ENCODE measurements at regions not wholly inside any gene's neighbourhood (a gene's known extent, or its start where the extent isn't known, plus 50 kb on each side); places are given as distances from the start of the nearest gene placed in this dataset.

- intact Hi-C loops (cut with micrococcal nuclease) (no loop called here), dilution Hi-C loops (cut with HindIII; ENCODE audit: low sequenced_read_pairs, unreplicated experiment) (no loop called here), in situ Hi-C loops (cut with MboI; ENCODE audit: low sequenced_read_pairs) (no loop called here)
- H3K18ac ChIP-seq (ENCODE audit: low read depth, low read length), result no peak overlapping the region
- H4K5ac ChIP-seq (ENCODE audit: low read depth, low read length), result no peak overlapping the region
- H3K23ac ChIP-seq (ENCODE audit: low read depth, low read length), result no peak overlapping the region
- no peak overlapping the region for H2AK9ac ChIP-seq (replicated peaks; ENCODE audit: low read depth, low read length, poor library complexity)
- BruUV-seq (replicated peaks), result no TSS peak
- ATAC-seq (ENCODE audit: low read depth), result no peak
- TF ChIP-seq FOS (IDR thresholded peaks at IDR 0.05; ENCODE audit: low read depth, low read length) (no peak), MXI1 (IDR thresholded peaks at IDR 0.05; ENCODE audit: borderline replicate concordance, low read depth, low read length) (no peak), RFX5 (IDR thresholded peaks at IDR 0.05; ENCODE audit: low read depth, low read length) (no peak), CEBPB (IDR thresholded peaks at IDR 0.05; ENCODE audit: low read depth, low read length) (no peak)
- TF ChIP-seq, protein P1, sequence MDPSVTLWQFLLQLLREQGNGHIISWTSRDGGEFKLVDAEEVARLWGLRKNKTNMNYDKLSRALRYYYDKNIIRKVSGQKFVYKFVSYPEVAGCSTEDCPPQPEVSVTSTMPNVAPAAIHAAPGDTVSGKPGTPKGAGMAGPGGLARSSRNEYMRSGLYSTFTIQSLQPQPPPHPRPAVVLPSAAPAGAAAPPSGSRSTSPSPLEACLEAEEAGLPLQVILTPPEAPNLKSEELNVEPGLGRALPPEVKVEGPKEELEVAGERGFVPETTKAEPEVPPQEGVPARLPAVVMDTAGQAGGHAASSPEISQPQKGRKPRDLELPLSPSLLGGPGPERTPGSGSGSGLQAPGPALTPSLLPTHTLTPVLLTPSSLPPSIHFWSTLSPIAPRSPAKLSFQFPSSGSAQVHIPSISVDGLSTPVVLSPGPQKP (IDR thresholded peaks at IDR 0.05; ENCODE audit: borderline replicate concordance, low read depth, low read length), result no peak
- TF ChIP-seq, protein P2, sequence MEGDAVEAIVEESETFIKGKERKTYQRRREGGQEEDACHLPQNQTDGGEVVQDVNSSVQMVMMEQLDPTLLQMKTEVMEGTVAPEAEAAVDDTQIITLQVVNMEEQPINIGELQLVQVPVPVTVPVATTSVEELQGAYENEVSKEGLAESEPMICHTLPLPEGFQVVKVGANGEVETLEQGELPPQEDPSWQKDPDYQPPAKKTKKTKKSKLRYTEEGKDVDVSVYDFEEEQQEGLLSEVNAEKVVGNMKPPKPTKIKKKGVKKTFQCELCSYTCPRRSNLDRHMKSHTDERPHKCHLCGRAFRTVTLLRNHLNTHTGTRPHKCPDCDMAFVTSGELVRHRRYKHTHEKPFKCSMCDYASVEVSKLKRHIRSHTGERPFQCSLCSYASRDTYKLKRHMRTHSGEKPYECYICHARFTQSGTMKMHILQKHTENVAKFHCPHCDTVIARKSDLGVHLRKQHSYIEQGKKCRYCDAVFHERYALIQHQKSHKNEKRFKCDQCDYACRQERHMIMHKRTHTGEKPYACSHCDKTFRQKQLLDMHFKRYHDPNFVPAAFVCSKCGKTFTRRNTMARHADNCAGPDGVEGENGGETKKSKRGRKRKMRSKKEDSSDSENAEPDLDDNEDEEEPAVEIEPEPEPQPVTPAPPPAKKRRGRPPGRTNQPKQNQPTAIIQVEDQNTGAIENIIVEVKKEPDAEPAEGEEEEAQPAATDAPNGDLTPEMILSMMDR (conservative IDR thresholded peaks at IDR 0.05; ENCODE audit: low read depth, low read length), result no peak
- H4K8ac ChIP-seq (ENCODE audit: low read depth in 2 of 2, low read length in 2 of 2), result no peak overlapping the region
- H2AK5ac ChIP-seq (ENCODE audit: low read depth, low read length), result no peak overlapping the region
- DNase-seq, result no peak
- CTCF ChIA-PET, result no interaction called here
- no peak overlapping the region for H2BK20ac ChIP-seq (ENCODE audit: low read depth, low read length)
- no peak overlapping the region for H2BK120ac ChIP-seq (ENCODE audit: low read depth, low read length)
- H3K9me3 ChIP-seq (ENCODE audit: control insufficient read depth, insufficient read depth, low read length), result no peaks in the 10 kb centered on the region
- H3K9me1 ChIP-seq (ENCODE audit: insufficient read depth, low read length), result no peaks in the 10 kb centered on the region
- H3K27ac ChIP-seq (ENCODE audit: insufficient read depth, low read length), result no peak overlapping the region
- H3K4ac ChIP-seq (ENCODE audit: low read depth, low read length), result no peak overlapping the region
- H3K36me3 ChIP-seq (ENCODE audit: control insufficient read depth, insufficient read depth, low read length), result no peaks in the 10 kb centered on the region
- no peaks in the 10 kb centered on the region for H3K27me3 ChIP-seq (ENCODE audit: control insufficient read depth, insufficient read depth, low read length)
- no peak overlapping the region for H2AFZ ChIP-seq (replicated peaks; ENCODE audit: low read length, poor library complexity)
- no peak overlapping the region for H4K91ac ChIP-seq (ENCODE audit: insufficient read depth, low read depth, low read length)
- no peaks in the 10 kb centered on the region for H4K20me1 ChIP-seq (ENCODE audit: insufficient read depth, low read length)
- H2BK5ac ChIP-seq (ENCODE audit: low read depth, low read length, poor library complexity, severe bottlenecking), result no peak overlapping the region
- H3K79me1 ChIP-seq (ENCODE audit: low read depth in 1 of 2, low read length in 2 of 2), result no peaks in the 10 kb centered on the region
- no peak overlapping the region for H3K14ac ChIP-seq (replicated peaks; ENCODE audit: low read depth, low read length)
- H3K56ac ChIP-seq (ENCODE audit: extremely low read depth, insufficient read depth, low read length), result no peak overlapping the region
- no peak overlapping the region for H2BK15ac ChIP-seq (ENCODE audit: low read depth, low read length)
- H3K4me1 ChIP-seq (ENCODE audit: control insufficient read depth, insufficient read depth, low read length), result no peaks in the 10 kb centered on the region
- H3K4me2 ChIP-seq (ENCODE audit: low read depth, low read length), result no peak overlapping the region
- no CpG with 5 or more reads among the region's 1 CpG for WGBS, 2 experiments (ENCODE audit: extremely low coverage in 2 of 2, insufficient read length in 1 of 2)
- H3K4me3 ChIP-seq (ENCODE audit: insufficient read depth, low read depth, low read length), result no peak overlapping the region
- POLR2A ChIA-PET (ENCODE audit: unreplicated experiment), result no interaction called here
- H3K9ac ChIP-seq (ENCODE audit: low read depth, low read length), result no peak overlapping the region
Observed at GRCh38 chr4:96473246-96473645, 633.4 kb downstream of the PDHA2 start.
